ENCODE measurements at regions not wholly inside any gene's neighbourhood (a gene's known extent, or its start where the extent isn't known, plus 50 kb on each side); places are given as distances from the start of the nearest gene placed in this dataset.

DNA sequence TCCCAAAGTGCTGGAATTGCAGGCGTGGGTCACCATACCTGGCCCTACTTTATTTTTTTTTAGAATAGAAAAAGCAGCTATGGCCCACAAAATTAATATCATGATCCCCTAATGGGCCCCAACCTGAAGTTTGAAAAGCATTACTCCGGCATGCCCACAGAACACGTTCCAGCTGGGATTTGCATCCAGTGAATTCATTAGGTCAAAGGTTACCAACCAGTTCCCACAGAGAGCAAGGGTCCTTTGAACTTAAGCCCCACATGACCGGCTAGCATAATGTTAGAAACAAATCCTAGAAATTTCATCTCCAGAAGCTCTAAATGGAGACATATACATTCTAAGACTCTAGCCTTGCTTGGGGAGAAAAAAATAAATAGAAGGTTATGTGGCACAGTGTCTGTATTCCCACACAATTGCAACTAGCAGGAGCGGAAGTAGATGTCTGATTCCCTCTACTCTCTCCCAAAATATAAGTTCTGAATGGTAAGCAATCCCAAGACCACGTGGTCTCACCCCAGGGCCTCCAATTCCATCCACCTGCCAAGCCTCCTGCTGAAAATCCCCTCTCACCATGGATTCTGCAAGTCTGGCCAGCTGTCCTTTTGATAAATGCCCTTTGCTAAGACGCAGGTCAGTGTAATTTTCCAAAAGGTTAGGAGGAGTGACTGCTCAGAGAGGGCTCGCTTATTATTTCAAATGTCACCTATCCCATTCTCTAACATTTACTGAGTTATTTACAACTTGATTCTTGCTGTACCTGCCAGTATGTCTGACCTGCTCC, 395.8 kb downstream of the NPIPA8 start:
- no peak overlapping the region for H3K4me2 ChIP-seq (ENCODE audit: unreplicated experiment)
- H3K27me3 ChIP-seq (replicated peaks; ENCODE audit: insufficient read depth) = no peaks in the 10 kb centered on the region
- DNase-seq = no peak
- in situ Hi-C loops (cut with MboI) = no loop called here
- H3K27ac ChIP-seq = no peak overlapping the region
- H3K4me3 ChIP-seq = no peak overlapping the region
- H3K9ac ChIP-seq = no peak overlapping the region
- TF ChIP-seq EZH2phosphoT487 (IDR thresholded peaks at IDR 0.05; ENCODE audit: insufficient read depth, low read depth) (no peak), EZH2 (IDR thresholded peaks at IDR 0.05; ENCODE audit: insufficient read depth, poor library complexity, severe bottlenecking) (no peak)
- no peaks in the 10 kb centered on the region for H3K36me3 ChIP-seq (ENCODE audit: low read depth)
- no peaks in the 10 kb centered on the region for H3K9me2 ChIP-seq (ENCODE audit: insufficient read depth)
- no peaks in the 10 kb centered on the region for H3F3A ChIP-seq (ENCODE audit: insufficient read depth)
- H3K4me1 ChIP-seq (ENCODE audit: insufficient read depth) = no peaks in the 10 kb centered on the region
- no peaks in the 10 kb centered on the region for H3K79me2 ChIP-seq (ENCODE audit: insufficient read depth)
- H2AFZ ChIP-seq = no peak overlapping the region
- WGBS, 2 experiments (ENCODE audit: low coverage in 1 of 2, low lambda C conversion rate in 2 of 2, missing lambda C conversion rate in 2 of 2) = 31 to 38% methylated on average over 8 of the region's 8 CpGs
- no peaks in the 10 kb centered on the region for H3K9me3 ChIP-seq (ENCODE audit: low read depth)
- no peaks in the 10 kb centered on the region for H4K20me1 ChIP-seq (ENCODE audit: insufficient read depth)

DNA sequence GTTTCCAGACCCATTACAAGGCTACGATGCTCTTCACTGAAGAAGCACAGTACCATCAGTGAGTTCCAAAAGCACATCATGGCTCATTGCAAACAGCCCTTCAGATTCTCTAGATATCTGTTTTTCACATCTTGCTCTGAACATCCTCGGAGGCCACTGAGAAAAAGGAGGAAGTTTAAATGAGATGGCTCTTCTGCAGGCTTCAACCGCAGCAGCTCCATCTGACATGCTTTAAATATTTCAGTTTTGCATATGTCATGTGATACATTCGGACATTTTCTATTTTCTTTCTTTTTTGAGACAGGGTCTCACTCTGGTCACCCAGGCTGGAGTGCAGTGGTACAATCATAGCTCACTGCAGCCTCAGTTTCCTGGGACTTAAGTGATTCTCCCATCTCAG, 396.8 kb downstream of the NPIPA8 start:
- Histone ChIP-seq H4K20me1 (ENCODE audit: insufficient read depth) (no peaks in the 10 kb centered on the region), H3K4me3 (no peak overlapping the region), H3K9me3 (ENCODE audit: low read depth) (no peaks in the 10 kb centered on the region), H2AFZ (no peak overlapping the region), H3K27ac (no peak overlapping the region), H3K36me3 (ENCODE audit: low read depth) (no peaks in the 10 kb centered on the region), H3K79me2 (ENCODE audit: insufficient read depth) (no peaks in the 10 kb centered on the region), H3K9ac (no peak overlapping the region), H3K4me1 (ENCODE audit: insufficient read depth) (no peaks in the 10 kb centered on the region), H3K27me3 (replicated peaks; ENCODE audit: insufficient read depth) (no peaks in the 10 kb centered on the region), H3F3A (ENCODE audit: insufficient read depth) (no peaks in the 10 kb centered on the region), H3K9me2 (ENCODE audit: insufficient read depth) (no peaks in the 10 kb centered on the region), H3K4me2 (ENCODE audit: unreplicated experiment) (no peak overlapping the region)
- TF ChIP-seq EZH2 (IDR thresholded peaks at IDR 0.05; ENCODE audit: insufficient read depth, poor library complexity, severe bottlenecking) = no peak
- TF ChIP-seq EZH2phosphoT487 (IDR thresholded peaks at IDR 0.05; ENCODE audit: insufficient read depth, low read depth) = no peak
- in situ Hi-C loops (cut with MboI) = no loop called here
- WGBS, 2 experiments (ENCODE audit: low coverage in 1 of 2, low lambda C conversion rate in 2 of 2, missing lambda C conversion rate in 2 of 2) = 38 to 39% methylated on average over 4 of the region's 4 CpGs
- no peak for DNase-seq

DNA sequence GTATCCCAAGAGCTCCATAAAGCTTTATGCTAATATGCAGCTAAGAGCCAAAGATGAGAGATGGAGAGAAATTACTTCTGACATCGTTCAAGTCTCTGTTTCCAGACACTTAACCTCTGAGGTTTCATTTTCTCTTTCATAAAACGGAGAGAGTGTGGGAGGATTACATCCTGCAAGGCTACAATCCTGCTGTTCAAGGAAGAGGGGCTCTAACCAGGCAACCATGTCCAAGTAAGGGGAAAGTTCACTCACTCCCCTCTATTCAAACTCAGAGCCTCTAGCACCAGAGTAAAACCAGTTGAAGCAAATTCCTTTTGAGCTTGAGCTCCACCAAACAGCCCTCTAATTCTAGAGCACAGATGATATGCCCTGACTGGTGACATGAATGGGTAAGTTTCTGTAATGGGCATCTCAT, 397.4 kb downstream of the NPIPA8 start:
- no peak for DNase-seq
- no peaks in the 10 kb centered on the region for H3K9me2 ChIP-seq (ENCODE audit: insufficient read depth)
- H3K79me2 ChIP-seq (ENCODE audit: insufficient read depth) = no peaks in the 10 kb centered on the region
- no peaks in the 10 kb centered on the region for H3K27me3 ChIP-seq (replicated peaks; ENCODE audit: insufficient read depth)
- no peaks in the 10 kb centered on the region for H4K20me1 ChIP-seq (ENCODE audit: insufficient read depth)
- no peak overlapping the region for H3K4me2 ChIP-seq (ENCODE audit: unreplicated experiment)
- TF ChIP-seq EZH2 (IDR thresholded peaks at IDR 0.05; ENCODE audit: insufficient read depth, poor library complexity, severe bottlenecking) (no peak), EZH2phosphoT487 (IDR thresholded peaks at IDR 0.05; ENCODE audit: insufficient read depth, low read depth) (no peak)
- H3K4me1 ChIP-seq (ENCODE audit: insufficient read depth) = no peaks in the 10 kb centered on the region
- H3K4me3 ChIP-seq = no peak overlapping the region
- in situ Hi-C loops (cut with MboI) = no loop called here
- no peaks in the 10 kb centered on the region for H3F3A ChIP-seq (ENCODE audit: insufficient read depth)
- no peak overlapping the region for H3K27ac ChIP-seq
- no peaks in the 10 kb centered on the region for H3K9me3 ChIP-seq (ENCODE audit: low read depth)
- WGBS, 2 experiments (ENCODE audit: low coverage in 1 of 2, low lambda C conversion rate in 2 of 2, missing lambda C conversion rate in 2 of 2) = 0% methylated on average over 2 of the region's 2 CpGs
- no peak overlapping the region for H3K9ac ChIP-seq
- H2AFZ ChIP-seq = no peak overlapping the region
- H3K36me3 ChIP-seq (ENCODE audit: low read depth) = no peaks in the 10 kb centered on the region

DNA sequence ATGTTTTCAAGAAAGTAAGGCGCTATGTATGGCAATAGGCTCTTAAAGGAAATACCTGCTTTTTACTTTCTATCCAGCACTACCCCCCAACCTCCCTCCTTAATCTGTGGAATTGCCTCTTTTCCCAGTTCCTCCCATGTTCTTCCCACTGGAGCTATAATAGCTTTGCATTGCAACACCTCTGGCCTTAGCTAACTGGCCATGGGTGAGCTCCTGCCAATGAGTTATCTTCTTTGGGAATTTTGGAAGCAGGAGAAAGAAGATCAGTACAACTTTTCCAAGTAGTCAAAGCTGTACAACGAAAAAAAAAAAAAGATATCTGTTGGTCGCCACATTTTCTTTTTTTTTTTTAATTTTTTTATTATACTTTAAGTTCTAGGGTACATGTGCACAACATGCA, 398.0 kb downstream of the NPIPA8 start:
- in situ Hi-C loops (cut with MboI) = no loop called here
- Histone ChIP-seq H3K9me2 (ENCODE audit: insufficient read depth) (no peaks in the 10 kb centered on the region), H3K4me3 (no peak overlapping the region), H3F3A (ENCODE audit: insufficient read depth) (no peaks in the 10 kb centered on the region), H3K4me1 (ENCODE audit: insufficient read depth) (no peaks in the 10 kb centered on the region), H3K27ac (no peak overlapping the region), H3K9me3 (ENCODE audit: low read depth) (no peaks in the 10 kb centered on the region), H3K4me2 (ENCODE audit: unreplicated experiment) (no peak overlapping the region), H3K9ac (no peak overlapping the region), H2AFZ (no peak overlapping the region), H3K36me3 (ENCODE audit: low read depth) (no peaks in the 10 kb centered on the region), H3K27me3 (replicated peaks; ENCODE audit: insufficient read depth) (no peaks in the 10 kb centered on the region), H3K79me2 (ENCODE audit: insufficient read depth) (no peaks in the 10 kb centered on the region), H4K20me1 (ENCODE audit: insufficient read depth) (no peaks in the 10 kb centered on the region)
- TF ChIP-seq EZH2phosphoT487 (IDR thresholded peaks at IDR 0.05; ENCODE audit: insufficient read depth, low read depth) (no peak), EZH2 (IDR thresholded peaks at IDR 0.05; ENCODE audit: insufficient read depth, poor library complexity, severe bottlenecking) (no peak)
- DNase-seq = no peak
- WGBS, 2 experiments (ENCODE audit: low coverage in 1 of 2, low lambda C conversion rate in 2 of 2, missing lambda C conversion rate in 2 of 2) = 21% methylated on average over 3 of the region's 3 CpGs
